Left ventricle myocardium inferior (tissue), 1 donor: ENCODE measurements at regions not wholly inside any gene's neighbourhood (a gene's known extent, or its start where the extent isn't known, plus 50 kb on each side); places are given as distances from the start of the nearest gene placed in this dataset.

Experiments
- DNase-seq: peaks from one replicate; pipeline ENCODE4 v3.0.0-alpha.2; 2020
- H3K27ac ChIP-seq: fragments of 200-600 bp; replicated peaks from 2 replicates; pipeline ENCODE4 v1.8.0; 2021
- H3K27me3 ChIP-seq: fragments of 200-600 bp; 2 replicates; pipeline ENCODE4 v1.8.0; 2021; ENCODE audit warnings: low read depth
- H3K36me3 ChIP-seq: fragments of 200-600 bp; 2 replicates; pipeline ENCODE4 v1.8.0; 2021
- H3K4me1 ChIP-seq: fragments of 200-600 bp; 2 replicates; pipeline ENCODE4 v1.8.0; 2021
- H3K4me3 ChIP-seq: fragments of 200-600 bp; 2 replicates; pipeline ENCODE4 v1.8.0; 2021; ENCODE audit warnings: mild to moderate bottlenecking, moderate library complexity
- H3K9me3 ChIP-seq: fragments of 200-600 bp; replicated peaks from 2 replicates; pipeline ENCODE4 v1.8.0; 2021
- CTCF ChIP-seq: fragments of 200-600 bp; IDR thresholded peaks from 2 replicates; pipeline ENCODE4 v1.8.0; 2021; ENCODE audit warnings: antibody characterized with exemption, mild to moderate bottlenecking, borderline replicate concordance
- intact Hi-C: fragments of 100-400 bp; cut with micrococcal nuclease; formaldehyde crosslinking; loops from one replicate; pipeline ENCODE4 v1.11.0; 2022
- donor health status: DM: no; HTN: yes; CAD: no; lungs with severe emphysema.

DNA sequence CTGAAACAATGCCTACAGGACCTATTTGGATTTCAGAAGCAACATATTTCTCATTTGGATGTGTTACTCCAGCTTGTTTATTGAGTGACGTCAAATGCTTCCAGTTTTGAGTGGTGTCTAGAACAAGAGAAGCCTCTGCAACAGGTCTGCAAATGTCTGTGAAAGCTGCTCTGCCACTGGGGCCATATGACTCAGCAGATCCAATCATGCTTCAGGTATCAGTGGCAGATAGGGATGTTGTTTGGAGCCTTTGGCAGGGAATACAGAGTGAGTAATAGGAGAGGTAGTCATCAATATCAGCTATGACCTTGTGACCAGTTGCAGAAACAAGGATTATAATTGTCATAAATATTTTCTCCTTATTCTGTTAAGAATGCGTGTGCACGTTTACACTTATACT, 141.1 kb upstream of the ZXDA start:
- no peak for TF ChIP-seq CTCF
- H3K27ac ChIP-seq: no peak overlapping the region
- peaks cover 16% of the 10 kb centered on the region for H3K9me3 ChIP-seq
- H3K36me3 ChIP-seq: no peaks in the 10 kb centered on the region
- H3K4me3 ChIP-seq: no peak overlapping the region
- intact Hi-C loops: no loop called here
- DNase-seq: no peak
- no peaks in the 10 kb centered on the region for H3K4me1 ChIP-seq
- no peaks in the 10 kb centered on the region for H3K27me3 ChIP-seq

GRCh38 chrX:58044130-58044529, 133.9 kb upstream of the ZXDA start:
- no peak for TF ChIP-seq CTCF
- Histone ChIP-seq H3K4me1 (no peaks in the 10 kb centered on the region), H3K27ac (no peak overlapping the region), H3K4me3 (no peak overlapping the region), H3K27me3 (no peaks in the 10 kb centered on the region), H3K36me3 (no peaks in the 10 kb centered on the region), H3K9me3 (peaks cover 16% of the 10 kb centered on the region)
- intact Hi-C loops: no loop called here
- DNase-seq: no peak

DNA sequence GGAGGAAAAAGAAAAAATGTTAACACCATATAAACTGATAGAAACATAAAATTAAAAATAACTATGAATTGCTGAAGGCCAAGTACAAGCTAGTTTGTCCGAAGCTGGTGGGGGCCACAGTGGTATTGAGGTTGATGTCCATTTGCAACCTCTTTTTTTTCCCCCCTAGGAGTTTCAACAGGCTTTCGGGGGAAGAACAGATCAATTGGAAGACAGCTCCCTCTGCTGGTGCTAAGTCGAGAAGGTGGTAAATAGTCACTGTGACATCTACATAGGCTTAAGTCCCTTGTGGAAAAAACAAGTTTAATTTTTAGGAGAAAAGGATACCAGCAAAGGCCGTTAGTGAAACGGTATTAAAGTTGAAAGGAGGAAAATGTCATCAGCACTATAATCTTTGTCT, 115.7 kb upstream of the ZXDA start:
- peak; percentile 56 for TF ChIP-seq CTCF
- H3K4me3 ChIP-seq: no peak overlapping the region
- no peak overlapping the region for H3K27ac ChIP-seq
- no peaks in the 10 kb centered on the region for H3K36me3 ChIP-seq
- intact Hi-C loops: loop anchor here (10.0 kb wide), 1 partner anchor 201 kb away; no protein-coding TSS in a partner anchor
- DNase-seq: no peak
- no peaks in the 10 kb centered on the region for H3K4me1 ChIP-seq
- no peaks in the 10 kb centered on the region for H3K27me3 ChIP-seq
- H3K9me3 ChIP-seq: no peaks in the 10 kb centered on the region

DNA sequence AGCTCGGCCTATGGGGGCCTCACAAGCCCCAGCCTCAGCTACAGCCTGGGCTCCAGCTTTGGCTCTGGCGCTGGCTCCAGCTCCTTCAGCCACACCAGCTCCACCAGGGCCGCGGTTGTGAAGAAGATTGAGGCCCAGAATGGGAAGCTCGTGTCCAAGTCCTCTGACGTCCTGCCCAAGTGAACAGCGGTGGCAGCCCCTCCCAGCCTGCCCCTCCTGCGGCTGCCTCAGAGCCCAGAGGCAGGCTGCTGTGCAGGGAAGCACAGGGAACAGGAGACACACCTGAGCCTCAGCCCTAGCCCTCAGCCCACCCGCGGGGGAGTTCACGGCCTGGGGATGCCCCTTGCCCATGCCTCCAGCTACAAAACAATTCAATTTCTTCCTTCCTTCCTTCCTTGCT, 75.7 kb upstream of the ZXDA start:
- no peak overlapping the region for H3K27ac ChIP-seq
- no peak for TF ChIP-seq CTCF
- peaks cover 24% of the 10 kb centered on the region for H3K9me3 ChIP-seq
- no peak for DNase-seq
- intact Hi-C loops: no loop called here
- H3K27me3 ChIP-seq: no peaks in the 10 kb centered on the region
- H3K4me1 ChIP-seq: no peaks in the 10 kb centered on the region
- H3K36me3 ChIP-seq: no peaks in the 10 kb centered on the region
- H3K4me3 ChIP-seq: no peak overlapping the region

- H3K27me3 ChIP-seq: no peaks in the 10 kb centered on the region
- H3K4me1 ChIP-seq: no peaks in the 10 kb centered on the region
- no peak overlapping the region for H3K27ac ChIP-seq
- H3K9me3 ChIP-seq: peaks cover 24% of the 10 kb centered on the region
- no peak for TF ChIP-seq CTCF
- no peak overlapping the region for H3K4me3 ChIP-seq
- DNase-seq: no peak
- intact Hi-C loops: no loop called here
- no peaks in the 10 kb centered on the region for H3K36me3 ChIP-seq
These were observed 74.4 kb upstream of the ZXDA start for GRCh38 chrX:57984620-57985019.

DNA sequence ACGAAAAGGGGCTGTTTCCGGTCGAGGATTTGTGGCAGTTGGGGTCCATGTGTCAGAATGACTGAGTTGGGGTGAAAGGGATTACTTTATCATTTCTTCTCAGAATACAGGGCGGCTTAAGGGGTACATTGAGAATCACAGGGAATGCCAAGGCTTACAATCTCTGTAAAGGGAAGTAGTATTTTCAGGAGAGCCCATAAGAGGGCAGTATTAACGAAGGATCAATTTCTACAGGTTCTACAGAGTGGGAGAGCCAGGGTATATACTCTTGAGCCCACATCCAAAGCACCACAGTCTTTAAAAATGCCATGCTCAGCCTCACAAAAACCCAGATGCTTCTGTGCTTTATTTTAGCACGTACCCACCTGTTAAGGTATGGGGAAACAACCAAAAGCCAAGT, 67.7 kb upstream of the ZXDA start:
- H3K4me3 ChIP-seq: no peak overlapping the region
- H3K9me3 ChIP-seq: no peaks in the 10 kb centered on the region
- H3K36me3 ChIP-seq: no peaks in the 10 kb centered on the region
- TF ChIP-seq CTCF: peak; percentile 28
- no peaks in the 10 kb centered on the region for H3K4me1 ChIP-seq
- H3K27me3 ChIP-seq: no peaks in the 10 kb centered on the region
- H3K27ac ChIP-seq: no peak overlapping the region
- intact Hi-C loops: no loop called here
- no peak for DNase-seq
